GM18870 (cell line): ENCODE measurements at regions not wholly inside any gene's neighbourhood (a gene's known extent, or its start where the extent isn't known, plus 50 kb on each side); places are given as distances from the start of the nearest gene placed in this dataset.

Experiments used
- ATAC-seq: cut with Tn5 transposase; IDR thresholded peaks from one replicate; pipeline ENCODE4 v1.9.1; 2021; ENCODE audit warnings: moderate library complexity; ENCODE audit not compliant: unreplicated experiment

GRCh38 chr3:59424268-59425010, 374.6 kb upstream of the CFAP20DC start:
- no peak for ATAC-seq

GRCh38 chr3:59423707-59424106, 373.9 kb upstream of the CFAP20DC start:
- no peak for ATAC-seq

- no peak for ATAC-seq
Observed at GRCh38 chr3:59422312-59422711, 372.5 kb upstream of the CFAP20DC start.

- no peak for ATAC-seq
Observed at GRCh38 chr3:59418836-59419235, 369.0 kb upstream of the CFAP20DC start.

- no peak for ATAC-seq
Observed at GRCh38 chr3:59412516-59412915, 362.7 kb upstream of the CFAP20DC start.

- ATAC-seq: no peak
Observed at GRCh38 chr3:59411694-59412093, 361.9 kb upstream of the CFAP20DC start.

GRCh38 chr3:59411186-59411585, 361.4 kb upstream of the CFAP20DC start:
- no peak for ATAC-seq

GRCh38 chr3:59408047-59408624, 358.3 kb upstream of the CFAP20DC start:
- ATAC-seq: peak; percentile 74

GRCh38 chr3:59407425-59407824, 357.6 kb upstream of the CFAP20DC start:
- no peak for ATAC-seq

- ATAC-seq: peak; percentile 84
Observed at GRCh38 chr3:59406943-59407342, 357.1 kb upstream of the CFAP20DC start.

GRCh38 chr3:59404851-59405250, 355.0 kb upstream of the CFAP20DC start:
- no peak for ATAC-seq

- no peak for ATAC-seq
Observed at GRCh38 chr3:59404064-59404463, 354.2 kb upstream of the CFAP20DC start.

GRCh38 chr3:59401924-59402323, 352.1 kb upstream of the CFAP20DC start:
- ATAC-seq: peak; percentile 58

GRCh38 chr3:59392116-59392515, 342.3 kb upstream of the CFAP20DC start:
- no peak for ATAC-seq

- no peak for ATAC-seq
Observed at GRCh38 chr3:59391131-59391530, 341.3 kb upstream of the CFAP20DC start.

GRCh38 chr3:59388555-59389270, 338.9 kb upstream of the CFAP20DC start:
- no peak for ATAC-seq

GRCh38 chr3:59386165-59386564, 336.3 kb upstream of the CFAP20DC start:
- ATAC-seq: peak; percentile 91

- no peak for ATAC-seq
Observed at GRCh38 chr3:59385547-59385946, 335.7 kb upstream of the CFAP20DC start.

- ATAC-seq: peak; percentile 75
Observed at GRCh38 chr3:59381282-59381681, 331.5 kb upstream of the CFAP20DC start.

- no peak for ATAC-seq
Observed at GRCh38 chr3:59380146-59380545, 330.3 kb upstream of the CFAP20DC start.

GRCh38 chr3:59374818-59375211, 325.0 kb upstream of the CFAP20DC start:
- ATAC-seq: peak; percentile 100
